ENCODE measurements at regions not wholly inside any gene's neighbourhood (a gene's known extent, or its start where the extent isn't known, plus 50 kb on each side); places are given as distances from the start of the nearest gene placed in this dataset.

- Histone ChIP-seq H3K36me3 (no peaks in the 10 kb centered on the region), H3K27ac (no peak overlapping the region), H3K4me3 (no peak overlapping the region), H3K4me1 (ENCODE audit: low read depth) (peaks cover 21% of the 10 kb centered on the region), H3K9me3 (ENCODE audit: low read depth) (no peaks in the 10 kb centered on the region), H3K27me3 (no peaks in the 10 kb centered on the region)
- peak in 1 of 2 donors; percentile 71 for DNase-seq (ENCODE audit: low read depth in 1 of 2, low spot score in 1 of 2)
- TF ChIP-seq CTCF (IDR thresholded peaks at IDR 0.05; ENCODE audit: low read depth, low read length): no peak
Measured at GRCh38 chr2:38215993-38216392, 140.0 kb upstream of the CYP1B1 start.

GRCh38 chr2:38215522-38215921 is 139.6 kb upstream of the CYP1B1 start:
- Histone ChIP-seq H3K4me3 (no peak overlapping the region), H3K27ac (no peak overlapping the region), H3K4me1 (ENCODE audit: low read depth) (peaks cover 21% of the 10 kb centered on the region), H3K36me3 (no peaks in the 10 kb centered on the region), H3K9me3 (ENCODE audit: low read depth) (no peaks in the 10 kb centered on the region), H3K27me3 (no peaks in the 10 kb centered on the region)
- no peak for TF ChIP-seq CTCF (IDR thresholded peaks at IDR 0.05; ENCODE audit: low read depth, low read length)
- DNase-seq (ENCODE audit: low read depth in 1 of 2, low spot score in 1 of 2): no peak

GRCh38 chr2:38214209-38214717 is 138.3 kb upstream of the CYP1B1 start:
- TF ChIP-seq CTCF (IDR thresholded peaks at IDR 0.05; ENCODE audit: low read depth, low read length): no peak
- H3K27ac ChIP-seq: peak overlapping the region; percentile 24
- H3K9me3 ChIP-seq (ENCODE audit: low read depth): no peaks in the 10 kb centered on the region
- no peak overlapping the region for H3K4me3 ChIP-seq
- H3K4me1 ChIP-seq (ENCODE audit: low read depth): peaks cover 21% of the 10 kb centered on the region
- DNase-seq (ENCODE audit: low read depth in 1 of 2, low spot score in 1 of 2): peak in 1 of 2 donors; percentile 69
- no peaks in the 10 kb centered on the region for H3K36me3 ChIP-seq
- no peaks in the 10 kb centered on the region for H3K27me3 ChIP-seq

- Histone ChIP-seq H3K9me3 (ENCODE audit: low read depth) (no peaks in the 10 kb centered on the region), H3K27me3 (no peaks in the 10 kb centered on the region), H3K27ac (peak overlapping the region; percentile 24), H3K4me3 (no peak overlapping the region), H3K36me3 (no peaks in the 10 kb centered on the region), H3K4me1 (ENCODE audit: low read depth) (peaks cover 21% of the 10 kb centered on the region)
- DNase-seq (ENCODE audit: low read depth in 1 of 2, low spot score in 1 of 2): no peak
- no peak for TF ChIP-seq CTCF (IDR thresholded peaks at IDR 0.05; ENCODE audit: low read depth, low read length)
Measured at GRCh38 chr2:38213619-38214167, 137.7 kb upstream of the CYP1B1 start.

- Histone ChIP-seq H3K36me3 (no peaks in the 10 kb centered on the region), H3K27ac (no peak overlapping the region), H3K4me3 (no peak overlapping the region), H3K4me1 (ENCODE audit: low read depth) (peaks cover 21% of the 10 kb centered on the region), H3K27me3 (no peaks in the 10 kb centered on the region), H3K9me3 (ENCODE audit: low read depth) (no peaks in the 10 kb centered on the region)
- no peak for DNase-seq (ENCODE audit: low read depth in 1 of 2, low spot score in 1 of 2)
- TF ChIP-seq CTCF (IDR thresholded peaks at IDR 0.05; ENCODE audit: low read depth, low read length): no peak
Measured at GRCh38 chr2:38212312-38212711, 136.4 kb upstream of the CYP1B1 start.

Data from cardiac muscle cell (in vitro differentiated cells and primary cell).